ENCODE measurements at regions not wholly inside any gene's neighbourhood (a gene's known extent, or its start where the extent isn't known, plus 50 kb on each side); places are given as distances from the start of the nearest gene placed in this dataset.

DNA sequence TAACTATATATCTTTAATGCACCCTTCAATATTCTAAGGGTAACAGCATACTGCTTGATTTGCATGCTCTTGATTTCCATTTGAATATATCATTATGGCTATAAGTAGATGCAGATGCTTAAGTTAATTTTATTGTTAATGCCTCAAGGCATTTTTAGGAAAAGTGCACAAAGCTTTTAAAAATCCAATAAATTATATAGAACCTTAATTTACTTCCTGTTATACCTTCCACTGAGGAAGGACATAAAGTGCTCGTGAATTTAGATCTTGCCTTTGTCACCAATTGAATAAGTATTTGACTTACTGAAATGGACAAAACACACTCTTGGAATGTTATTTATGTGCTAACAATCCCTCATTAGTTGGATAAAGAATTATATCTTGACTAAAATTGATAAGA lies 276.7 kb upstream of the CCDC54 start:
- DNase-seq = no peak
- no peak for ATAC-seq (ENCODE audit: insufficient read depth, low read depth)
- H3K9ac ChIP-seq (ENCODE audit: low read depth, low read length) = no peak overlapping the region
- H3K4me2 ChIP-seq (ENCODE audit: insufficient read depth, low read length) = no peak overlapping the region
- H4K20me1 ChIP-seq (ENCODE audit: insufficient read depth, low read length) = no peaks in the 10 kb centered on the region
- H3K4me3 ChIP-seq (ENCODE audit: low read depth in 1 of 2, low read length in 2 of 2) = no peak overlapping the region
- no peak overlapping the region for H3K27ac ChIP-seq (ENCODE audit: low read length)
- no peaks in the 10 kb centered on the region for H3K36me3 ChIP-seq (ENCODE audit: insufficient read depth, low read length)
- H3K27me3 ChIP-seq (ENCODE audit: insufficient read depth, low read length, poor library complexity) = no peaks in the 10 kb centered on the region
- TF ChIP-seq, protein P1, sequence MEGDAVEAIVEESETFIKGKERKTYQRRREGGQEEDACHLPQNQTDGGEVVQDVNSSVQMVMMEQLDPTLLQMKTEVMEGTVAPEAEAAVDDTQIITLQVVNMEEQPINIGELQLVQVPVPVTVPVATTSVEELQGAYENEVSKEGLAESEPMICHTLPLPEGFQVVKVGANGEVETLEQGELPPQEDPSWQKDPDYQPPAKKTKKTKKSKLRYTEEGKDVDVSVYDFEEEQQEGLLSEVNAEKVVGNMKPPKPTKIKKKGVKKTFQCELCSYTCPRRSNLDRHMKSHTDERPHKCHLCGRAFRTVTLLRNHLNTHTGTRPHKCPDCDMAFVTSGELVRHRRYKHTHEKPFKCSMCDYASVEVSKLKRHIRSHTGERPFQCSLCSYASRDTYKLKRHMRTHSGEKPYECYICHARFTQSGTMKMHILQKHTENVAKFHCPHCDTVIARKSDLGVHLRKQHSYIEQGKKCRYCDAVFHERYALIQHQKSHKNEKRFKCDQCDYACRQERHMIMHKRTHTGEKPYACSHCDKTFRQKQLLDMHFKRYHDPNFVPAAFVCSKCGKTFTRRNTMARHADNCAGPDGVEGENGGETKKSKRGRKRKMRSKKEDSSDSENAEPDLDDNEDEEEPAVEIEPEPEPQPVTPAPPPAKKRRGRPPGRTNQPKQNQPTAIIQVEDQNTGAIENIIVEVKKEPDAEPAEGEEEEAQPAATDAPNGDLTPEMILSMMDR (IDR thresholded peaks at IDR 0.05; ENCODE audit: borderline replicate concordance, extremely low read depth, low read length, poor library complexity, severe bottlenecking) = no peak
- no peaks in the 10 kb centered on the region for H3K9me3 ChIP-seq (ENCODE audit: insufficient read depth, low read length, severe bottlenecking)
- no peak overlapping the region for H2AFZ ChIP-seq (ENCODE audit: low read depth, low read length)
- no peaks in the 10 kb centered on the region for H3K4me1 ChIP-seq (ENCODE audit: insufficient read depth, low read length)
- no peaks in the 10 kb centered on the region for H3K79me2 ChIP-seq (ENCODE audit: insufficient read depth, low read length)

DNA sequence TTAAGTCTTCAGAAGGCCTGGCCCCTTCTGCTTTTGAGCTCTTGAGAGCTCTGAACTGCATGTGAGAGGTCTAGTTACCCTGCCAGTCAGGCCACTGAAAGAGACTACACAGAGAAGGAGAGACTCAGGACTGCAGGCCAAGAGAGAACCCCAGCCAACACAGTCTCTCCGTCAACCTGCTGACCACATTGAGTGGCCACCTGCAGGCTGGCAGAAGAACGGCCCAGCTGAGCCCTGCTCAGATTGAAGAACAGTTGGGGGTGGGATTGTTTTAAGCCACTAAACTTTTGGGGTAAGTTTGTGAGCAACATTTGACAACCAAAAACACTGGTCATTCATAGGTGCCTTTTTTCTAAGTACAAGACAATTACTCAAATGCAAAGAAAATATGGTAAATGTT lies 273.5 kb upstream of the CCDC54 start:
- no peak overlapping the region for H3K27ac ChIP-seq (ENCODE audit: low read length)
- ATAC-seq (ENCODE audit: insufficient read depth, low read depth) (no peak), DNase-seq (no peak)
- no peaks in the 10 kb centered on the region for H3K36me3 ChIP-seq (ENCODE audit: insufficient read depth, low read length)
- H3K4me3 ChIP-seq (ENCODE audit: low read depth in 1 of 2, low read length in 2 of 2) = no peak overlapping the region
- no peaks in the 10 kb centered on the region for H3K9me3 ChIP-seq (ENCODE audit: insufficient read depth, low read length, severe bottlenecking)
- no peak overlapping the region for H3K4me2 ChIP-seq (ENCODE audit: insufficient read depth, low read length)
- no peaks in the 10 kb centered on the region for H4K20me1 ChIP-seq (ENCODE audit: insufficient read depth, low read length)
- H3K27me3 ChIP-seq (ENCODE audit: insufficient read depth, low read length, poor library complexity) = no peaks in the 10 kb centered on the region
- H3K9ac ChIP-seq (ENCODE audit: low read depth, low read length) = no peak overlapping the region
- no peak overlapping the region; the same call in 1 of the 2 replicates for H2AFZ ChIP-seq (ENCODE audit: low read depth, low read length)
- no peaks in the 10 kb centered on the region for H3K79me2 ChIP-seq (ENCODE audit: insufficient read depth, low read length)
- H3K4me1 ChIP-seq (ENCODE audit: insufficient read depth, low read length) = no peaks in the 10 kb centered on the region
- no peak for TF ChIP-seq EZH2 (IDR thresholded peaks at IDR 0.05; ENCODE audit: borderline replicate concordance, low read depth, low read length, severe bottlenecking)

DNA sequence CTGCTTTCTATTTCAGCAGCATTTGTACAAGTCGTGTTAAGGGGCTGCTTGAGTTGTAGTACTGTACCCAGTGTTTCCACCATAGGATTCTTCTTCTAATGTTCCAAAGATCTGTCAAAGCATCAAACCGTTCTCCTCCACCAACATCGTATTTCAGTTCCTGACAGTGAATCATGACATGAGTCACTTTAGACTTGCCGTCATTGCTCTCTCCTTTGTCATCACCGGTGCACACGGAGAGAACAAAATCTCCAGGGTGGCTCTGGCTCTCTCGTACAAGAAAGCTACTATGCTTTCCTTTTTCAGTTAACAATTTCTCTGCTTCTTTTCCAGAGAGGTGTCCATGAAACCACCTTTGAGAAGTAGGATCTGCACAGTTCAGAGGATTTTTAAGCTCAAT lies 270.9 kb upstream of the CCDC54 start:
- DNase-seq (no peak), ATAC-seq (ENCODE audit: insufficient read depth, low read depth) (no peak)
- Histone ChIP-seq H3K27ac (ENCODE audit: low read length) (no peak overlapping the region), H3K9ac (ENCODE audit: low read depth, low read length) (no peak overlapping the region), H4K20me1 (ENCODE audit: insufficient read depth, low read length) (no peaks in the 10 kb centered on the region), H3K4me1 (ENCODE audit: insufficient read depth, low read length) (no peaks in the 10 kb centered on the region), H3K79me2 (ENCODE audit: insufficient read depth, low read length) (no peaks in the 10 kb centered on the region), H3K27me3 (ENCODE audit: insufficient read depth, low read length, poor library complexity) (no peaks in the 10 kb centered on the region), H3K4me3 (ENCODE audit: low read depth in 1 of 2, low read length in 2 of 2) (no peak overlapping the region), H3K9me3 (ENCODE audit: insufficient read depth, low read length, severe bottlenecking) (no peaks in the 10 kb centered on the region), H3K36me3 (ENCODE audit: insufficient read depth, low read length) (no peaks in the 10 kb centered on the region), H3K4me2 (ENCODE audit: insufficient read depth, low read length) (no peak overlapping the region), H2AFZ (ENCODE audit: low read depth, low read length) (no peak overlapping the region)
- no peak for TF ChIP-seq EZH2 (IDR thresholded peaks at IDR 0.05; ENCODE audit: borderline replicate concordance, low read depth, low read length, severe bottlenecking)
- TF ChIP-seq, protein P1 (IDR thresholded peaks at IDR 0.05; ENCODE audit: borderline replicate concordance, extremely low read depth, low read length, poor library complexity, severe bottlenecking) = no peak

DNA sequence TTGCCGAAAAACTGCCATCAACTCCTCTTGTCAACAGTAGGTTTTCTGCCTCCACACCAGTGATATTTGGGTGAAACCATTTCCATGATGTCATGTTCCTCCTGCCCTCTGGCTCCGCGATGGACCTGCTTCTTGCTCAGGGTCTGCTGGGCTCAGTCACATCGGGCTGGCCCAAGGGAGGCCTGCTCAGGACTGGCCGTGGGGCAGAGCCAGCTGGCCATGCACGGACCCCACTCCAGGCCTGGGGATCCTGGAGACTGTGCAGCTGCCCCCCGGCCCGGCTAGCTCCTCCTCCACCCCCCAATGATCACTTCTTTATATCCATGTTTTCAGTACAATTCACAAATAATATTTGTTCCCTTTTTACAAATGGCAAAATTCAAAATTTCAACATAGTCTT lies 270.3 kb upstream of the CCDC54 start:
- H3K79me2 ChIP-seq (ENCODE audit: insufficient read depth, low read length) = no peaks in the 10 kb centered on the region
- no peak overlapping the region for H3K27ac ChIP-seq (ENCODE audit: low read length)
- H3K36me3 ChIP-seq (ENCODE audit: insufficient read depth, low read length) = no peaks in the 10 kb centered on the region
- no peak overlapping the region for H3K4me3 ChIP-seq (ENCODE audit: low read depth in 1 of 2, low read length in 2 of 2)
- DNase-seq (no peak), ATAC-seq (ENCODE audit: insufficient read depth, low read depth) (no peak)
- H4K20me1 ChIP-seq (ENCODE audit: insufficient read depth, low read length) = no peaks in the 10 kb centered on the region
- H3K9ac ChIP-seq (ENCODE audit: low read depth, low read length) = no peak overlapping the region
- TF ChIP-seq, protein P1 (IDR thresholded peaks at IDR 0.05; ENCODE audit: borderline replicate concordance, extremely low read depth, low read length, poor library complexity, severe bottlenecking) = no peak
- TF ChIP-seq EZH2 (IDR thresholded peaks at IDR 0.05; ENCODE audit: borderline replicate concordance, low read depth, low read length, severe bottlenecking) = no peak
- no peaks in the 10 kb centered on the region for H3K27me3 ChIP-seq (ENCODE audit: insufficient read depth, low read length, poor library complexity)
- H3K4me2 ChIP-seq (ENCODE audit: insufficient read depth, low read length) = no peak overlapping the region
- no peaks in the 10 kb centered on the region for H3K4me1 ChIP-seq (ENCODE audit: insufficient read depth, low read length)
- no peak overlapping the region for H2AFZ ChIP-seq (ENCODE audit: low read depth, low read length)
- no peaks in the 10 kb centered on the region for H3K9me3 ChIP-seq (ENCODE audit: insufficient read depth, low read length, severe bottlenecking)
